22Rv1 (cell line): ENCODE measurements at regions not wholly inside any gene's neighbourhood (a gene's known extent, or its start where the extent isn't known, plus 50 kb on each side); places are given as distances from the start of the nearest gene placed in this dataset.
"Not testable (repeated sequence)": the region's sequence is repeated elsewhere in the genome, so short reads cannot be mapped to it uniquely, and the experiment has no call there.

Experiments
- H3K27ac ChIP-seq: fragments of 450-650 bp; 2 replicates; pipeline ENCODE4 v1.5.1; 2017
- ZFX ChIP-seq: fragments of 450-650 bp; IDR thresholded peaks from 2 replicates; pipeline ENCODE4 v1.6.1; 2017; ENCODE audit warnings: antibody characterized with exemption, borderline replicate concordance
- TF ChIP-seq, protein P1 (sequence below): fragments of 450-650 bp; IDR thresholded peaks from 2 replicates; pipeline ENCODE4 v1.5.1; 2017; ENCODE audit warnings: mild to moderate bottlenecking

DNA sequence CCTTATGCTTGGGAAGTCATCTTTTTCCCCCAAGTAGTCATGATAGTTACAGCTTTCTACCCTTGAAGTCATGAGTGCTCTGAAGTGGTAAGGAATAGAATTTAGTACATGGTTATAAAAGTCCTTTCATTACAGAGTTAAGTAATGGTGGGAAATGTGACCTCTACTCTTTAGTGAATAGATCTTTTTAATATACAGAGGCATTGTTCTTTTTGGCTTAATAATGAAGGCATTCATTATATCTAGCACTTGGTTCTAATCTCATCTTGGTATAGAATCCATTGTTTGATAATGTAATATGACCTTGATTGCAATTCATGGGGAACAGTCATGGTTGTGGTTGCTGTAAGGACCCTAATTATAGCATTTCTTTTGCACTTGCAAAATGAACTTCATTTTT is 125.0 kb upstream of the PRSS12 start:
- not testable (repeated sequence) for H3K27ac ChIP-seq

DNA sequence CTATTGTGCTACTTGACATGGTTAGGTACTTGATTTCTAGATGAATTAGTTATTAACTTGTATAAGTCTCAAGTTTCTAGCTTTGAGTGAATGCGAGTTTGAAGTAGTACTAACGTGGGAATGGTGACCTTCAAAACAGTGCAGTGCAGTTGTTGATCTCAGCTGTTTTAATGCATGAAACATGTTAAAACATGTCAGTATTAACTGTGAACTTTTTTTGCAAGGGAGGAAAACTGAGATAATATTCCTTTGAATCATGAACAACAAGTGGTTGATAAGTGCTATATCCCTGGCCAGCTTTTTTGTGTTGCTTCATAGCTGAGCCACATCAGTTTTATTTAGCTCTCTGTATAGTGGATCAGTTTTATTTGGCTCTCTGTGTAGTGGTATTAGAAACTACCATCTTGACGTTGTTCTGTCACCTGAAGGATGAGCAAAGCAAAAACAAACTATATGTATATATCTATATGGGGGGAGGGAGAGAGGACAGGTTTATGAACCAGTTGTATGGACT is 133.1 kb upstream of the PRSS12 start:
- not testable (repeated sequence) for H3K27ac ChIP-seq

DNA sequence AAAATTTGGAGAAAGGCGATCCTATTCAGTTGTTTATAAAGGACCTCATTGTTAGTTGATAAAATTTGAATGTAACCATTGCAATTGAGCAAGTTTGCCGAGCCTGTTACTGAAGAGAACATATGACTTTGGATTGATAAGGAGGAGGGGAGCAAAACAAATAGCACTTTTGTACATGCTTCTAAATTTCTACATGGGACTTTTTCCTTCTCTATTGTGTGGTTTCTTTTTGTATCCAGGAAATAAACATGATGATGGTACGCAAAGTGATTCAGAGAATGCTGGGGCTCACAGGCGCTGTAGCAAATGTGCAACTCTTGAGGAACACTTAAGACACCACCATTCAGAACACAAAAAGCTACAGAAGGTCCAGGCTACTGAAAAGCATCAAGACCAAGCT is 140.2 kb upstream of the PRSS12 start:
- H3K27ac ChIP-seq, result not testable (repeated sequence)

DNA sequence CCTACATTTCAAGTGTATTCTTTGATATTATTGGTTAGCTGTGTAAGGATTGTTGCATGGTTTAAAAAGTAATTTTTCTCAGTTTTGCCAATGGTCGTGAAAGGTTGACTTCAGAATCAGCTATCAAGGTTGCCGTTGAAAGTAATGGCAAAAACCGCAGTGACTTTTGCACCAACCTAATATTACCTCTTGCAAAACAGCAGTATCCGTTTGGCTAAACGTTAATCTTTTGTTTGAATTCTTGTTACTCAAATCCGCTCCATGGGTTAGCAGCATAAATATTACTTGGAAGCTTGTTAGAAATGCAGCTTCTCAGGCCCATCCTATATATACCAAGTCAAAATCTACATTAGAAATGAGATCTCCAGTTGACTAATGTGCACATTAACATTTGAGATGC is 141.6 kb upstream of the PRSS12 start:
- not testable (repeated sequence) for H3K27ac ChIP-seq

DNA sequence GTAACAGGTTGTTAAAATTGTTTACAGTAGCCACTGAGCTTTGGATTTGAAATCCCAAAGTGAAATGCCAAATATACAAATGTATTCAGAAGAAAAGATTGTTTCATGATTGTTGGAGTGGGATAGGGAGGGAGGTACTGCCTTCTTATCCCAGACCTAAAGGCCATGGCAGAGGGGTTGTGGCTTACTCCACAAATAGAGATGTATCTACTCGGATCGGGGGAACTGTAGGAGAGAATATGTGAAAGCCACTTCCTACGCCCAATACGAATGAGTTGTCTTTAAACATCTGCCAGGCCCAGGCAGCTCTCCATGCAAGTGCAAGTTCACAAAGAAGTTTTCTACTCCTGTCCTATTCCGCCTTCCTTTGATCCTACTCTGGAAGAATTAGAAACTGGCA is 150.2 kb upstream of the PRSS12 start:
- not testable (repeated sequence) for H3K27ac ChIP-seq

DNA sequence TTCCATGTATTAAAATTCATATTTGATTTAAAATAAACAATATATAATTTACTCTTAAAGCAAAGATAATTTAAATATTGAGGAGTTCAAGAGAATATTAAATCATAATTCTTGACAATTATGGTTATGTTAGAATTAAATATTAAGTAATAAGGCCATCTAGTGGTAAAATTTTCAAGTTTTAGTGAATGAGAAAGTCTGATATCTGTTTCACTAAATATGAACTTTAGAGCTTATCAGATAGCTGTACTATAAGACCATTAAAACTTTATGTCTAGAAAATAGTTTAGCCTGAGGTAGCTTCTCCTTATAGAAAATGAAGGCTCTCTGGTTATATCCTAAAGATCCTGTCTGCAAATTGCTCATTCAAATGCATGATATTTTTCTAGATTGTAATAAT is 152.1 kb upstream of the PRSS12 start:
- H3K27ac ChIP-seq, result not testable (repeated sequence)

DNA sequence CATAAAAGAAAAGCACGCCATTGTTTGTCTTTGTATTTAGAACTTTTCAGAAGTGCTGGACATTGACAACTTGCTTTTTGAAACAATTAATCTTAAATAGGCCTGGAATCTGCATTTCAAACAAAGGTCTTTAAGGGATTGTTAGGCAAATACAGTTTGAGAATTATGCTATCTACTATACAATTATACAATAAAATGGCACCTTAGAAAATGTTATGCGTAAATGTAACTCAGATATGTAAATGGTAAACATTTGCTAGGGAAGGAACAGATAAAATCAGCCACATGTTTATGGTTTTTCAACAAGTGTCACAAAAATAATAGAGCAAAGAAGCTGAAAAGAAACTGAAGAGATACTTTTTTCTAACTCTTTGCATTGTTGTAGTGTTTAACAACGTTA is 152.7 kb upstream of the PRSS12 start:
- H3K27ac ChIP-seq, result not testable (repeated sequence)

DNA sequence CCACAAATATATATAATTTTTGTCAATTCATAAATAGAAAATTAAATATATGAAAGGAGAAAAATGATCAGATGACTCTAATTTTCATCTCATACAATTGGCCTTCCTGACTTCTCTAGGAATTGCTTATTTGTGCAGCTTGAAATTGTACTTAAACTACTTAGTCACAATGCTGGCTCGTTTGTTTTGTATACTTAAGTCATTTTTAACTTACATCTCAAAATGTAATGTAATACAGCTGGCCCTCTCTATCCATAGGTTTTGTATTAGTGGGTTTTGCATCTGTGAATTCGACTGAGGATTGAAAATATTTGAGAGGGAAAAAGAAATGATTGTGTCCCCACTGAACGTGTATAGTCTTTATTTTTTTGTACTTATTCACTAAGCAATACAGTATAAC is 160.1 kb upstream of the PRSS12 start:
- H3K27ac ChIP-seq, result not testable (repeated sequence)

DNA sequence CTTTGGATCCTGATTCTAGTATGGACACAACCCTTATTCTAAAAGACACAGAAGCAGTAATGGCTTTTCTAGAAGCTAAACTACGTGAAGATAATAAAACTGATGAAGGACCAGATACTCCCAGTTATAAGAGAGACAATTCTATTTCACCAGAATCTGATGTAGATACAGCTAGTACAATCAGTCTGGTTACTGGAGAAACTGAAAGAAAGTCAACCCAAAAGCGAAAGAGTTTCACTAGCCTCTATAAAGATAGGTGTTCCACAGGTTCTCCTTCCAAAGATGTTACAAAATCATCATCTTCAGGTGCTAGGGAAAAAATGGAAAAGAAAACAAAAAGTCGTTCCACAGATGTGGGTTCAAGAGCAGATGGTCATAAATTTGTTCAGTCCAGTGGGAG is 161.5 kb upstream of the PRSS12 start:
- not testable (repeated sequence) for H3K27ac ChIP-seq

DNA sequence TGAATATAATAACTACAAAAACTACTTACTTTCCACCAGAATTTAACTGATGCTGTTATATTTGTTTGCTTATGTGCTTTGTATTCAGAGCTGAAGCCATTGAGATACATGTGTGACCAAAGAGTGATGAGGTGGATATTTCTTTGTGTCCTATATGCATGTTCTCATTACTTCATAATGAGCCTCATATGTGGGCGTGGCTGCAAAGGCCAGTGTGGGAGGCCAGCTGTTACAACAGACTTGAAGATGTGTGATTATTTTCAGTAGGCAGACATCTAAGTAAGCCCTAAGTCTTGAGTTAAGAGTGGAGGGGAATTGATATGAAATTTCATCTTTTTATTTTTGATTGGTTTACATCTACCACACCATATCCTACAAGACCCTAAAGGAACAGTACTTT is 163.3 kb upstream of the PRSS12 start:
- not testable (repeated sequence) for H3K27ac ChIP-seq

DNA sequence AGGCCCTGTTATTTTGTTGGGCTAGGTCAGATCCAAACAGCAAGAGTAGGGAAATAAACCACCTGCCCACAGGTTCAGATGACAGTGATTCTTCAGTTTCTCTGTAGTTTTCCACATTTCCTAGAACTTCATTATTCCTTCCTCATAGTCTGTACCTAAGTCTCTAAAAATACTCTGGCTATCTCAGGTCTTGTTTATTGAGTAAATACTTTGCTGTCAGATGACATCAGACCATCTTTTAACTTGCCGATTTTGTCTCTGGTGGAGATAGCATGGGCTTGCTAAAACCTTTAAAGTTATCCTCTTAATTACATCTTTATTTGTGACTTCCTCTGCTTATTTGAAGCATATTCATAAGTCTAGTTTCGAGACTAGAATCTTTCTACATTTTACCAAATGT is 155.1 kb upstream of the METTL14 start:
- H3K27ac ChIP-seq, result not testable (repeated sequence)

DNA sequence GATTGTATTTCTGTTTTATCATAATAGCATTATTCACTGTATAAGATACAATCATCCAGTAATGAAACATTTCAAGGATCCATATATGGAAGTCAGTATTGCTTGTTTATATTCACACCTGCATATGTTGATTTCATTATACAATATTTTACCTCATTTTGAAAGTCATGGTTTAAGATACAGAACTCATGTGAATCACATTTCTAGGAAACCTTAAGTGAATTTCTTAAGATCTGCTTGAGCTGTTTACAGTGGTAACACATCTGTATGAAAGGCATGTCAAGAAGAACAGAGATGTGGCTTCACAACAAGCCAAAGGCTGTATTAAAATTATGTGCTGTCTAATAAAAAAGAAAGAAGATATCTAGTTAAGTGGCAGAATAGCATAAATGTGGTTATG is 153.2 kb upstream of the METTL14 start:
- H3K27ac ChIP-seq, result not testable (repeated sequence)

DNA sequence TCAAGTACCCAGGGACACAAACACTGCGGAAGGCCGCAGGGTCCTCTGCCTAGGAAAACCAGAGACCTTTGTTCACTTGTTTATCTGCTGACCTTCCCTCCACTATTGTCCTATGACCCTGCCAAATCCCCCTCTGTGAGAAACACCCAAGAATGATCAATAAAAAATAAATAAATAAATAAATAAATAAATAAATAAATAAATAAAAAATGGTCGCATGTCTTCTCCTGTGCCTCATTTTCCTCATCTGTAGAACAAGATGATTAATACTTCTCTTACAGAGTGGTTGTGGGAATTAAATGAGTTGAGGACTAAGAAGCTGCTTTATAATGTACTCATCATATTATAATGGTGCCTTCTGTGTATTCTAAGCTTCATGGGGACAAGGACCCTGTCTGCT is 149.4 kb upstream of the METTL14 start:
- H3K27ac ChIP-seq, result not testable (repeated sequence)

DNA sequence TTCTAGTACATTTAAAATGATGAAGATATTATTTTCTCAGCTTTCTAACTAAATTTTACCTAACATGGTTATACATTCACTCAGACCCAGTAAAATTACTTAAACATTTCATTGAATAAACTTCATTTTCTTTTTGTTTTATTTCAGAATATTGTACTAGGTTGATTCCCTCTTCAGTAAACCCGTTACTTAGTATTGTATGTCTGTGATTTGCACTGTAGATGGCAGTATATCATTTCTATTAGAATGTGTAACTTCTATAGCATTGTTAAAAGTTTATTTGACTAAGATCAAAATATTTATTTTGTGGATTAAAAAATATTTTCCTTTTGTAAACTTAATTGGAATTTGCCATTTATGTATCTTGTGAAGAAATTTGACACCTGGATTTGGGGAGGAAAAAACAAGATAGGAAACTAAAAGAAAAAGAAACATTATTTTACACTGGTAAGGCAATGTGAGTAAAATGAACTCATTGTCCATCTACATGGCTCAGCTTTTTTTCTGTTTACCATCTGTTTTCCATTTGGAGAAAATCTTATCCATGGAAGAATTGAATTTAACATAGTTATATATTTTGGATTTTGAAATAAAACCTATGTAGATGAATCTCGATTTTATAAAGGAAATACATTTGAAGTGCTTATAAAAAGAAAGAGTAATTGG is 145.6 kb upstream of the METTL14 start:
- TF ChIP-seq, protein P1, sequence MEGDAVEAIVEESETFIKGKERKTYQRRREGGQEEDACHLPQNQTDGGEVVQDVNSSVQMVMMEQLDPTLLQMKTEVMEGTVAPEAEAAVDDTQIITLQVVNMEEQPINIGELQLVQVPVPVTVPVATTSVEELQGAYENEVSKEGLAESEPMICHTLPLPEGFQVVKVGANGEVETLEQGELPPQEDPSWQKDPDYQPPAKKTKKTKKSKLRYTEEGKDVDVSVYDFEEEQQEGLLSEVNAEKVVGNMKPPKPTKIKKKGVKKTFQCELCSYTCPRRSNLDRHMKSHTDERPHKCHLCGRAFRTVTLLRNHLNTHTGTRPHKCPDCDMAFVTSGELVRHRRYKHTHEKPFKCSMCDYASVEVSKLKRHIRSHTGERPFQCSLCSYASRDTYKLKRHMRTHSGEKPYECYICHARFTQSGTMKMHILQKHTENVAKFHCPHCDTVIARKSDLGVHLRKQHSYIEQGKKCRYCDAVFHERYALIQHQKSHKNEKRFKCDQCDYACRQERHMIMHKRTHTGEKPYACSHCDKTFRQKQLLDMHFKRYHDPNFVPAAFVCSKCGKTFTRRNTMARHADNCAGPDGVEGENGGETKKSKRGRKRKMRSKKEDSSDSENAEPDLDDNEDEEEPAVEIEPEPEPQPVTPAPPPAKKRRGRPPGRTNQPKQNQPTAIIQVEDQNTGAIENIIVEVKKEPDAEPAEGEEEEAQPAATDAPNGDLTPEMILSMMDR, result peak; percentile 48
- not testable (repeated sequence) for H3K27ac ChIP-seq

DNA sequence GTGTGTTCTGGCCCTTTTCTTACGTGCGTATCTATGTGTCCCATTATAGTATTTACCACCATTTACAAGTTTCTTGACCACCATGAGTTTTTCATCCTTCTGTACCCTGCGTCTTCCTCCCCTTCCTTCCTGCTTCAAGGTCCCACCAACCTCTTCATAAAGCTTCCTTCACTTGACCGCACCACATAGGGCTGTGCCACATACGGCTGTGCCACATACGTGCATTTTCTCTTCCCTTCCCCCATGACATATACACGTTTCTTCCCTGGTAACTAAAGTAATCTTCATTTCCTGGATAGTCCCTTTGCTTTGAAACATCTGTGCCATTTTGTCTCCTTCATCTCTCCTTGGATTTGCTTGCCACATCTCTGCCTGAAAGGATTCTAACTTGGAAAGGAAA is 128.6 kb upstream of the METTL14 start:
- not testable (repeated sequence) for H3K27ac ChIP-seq

DNA sequence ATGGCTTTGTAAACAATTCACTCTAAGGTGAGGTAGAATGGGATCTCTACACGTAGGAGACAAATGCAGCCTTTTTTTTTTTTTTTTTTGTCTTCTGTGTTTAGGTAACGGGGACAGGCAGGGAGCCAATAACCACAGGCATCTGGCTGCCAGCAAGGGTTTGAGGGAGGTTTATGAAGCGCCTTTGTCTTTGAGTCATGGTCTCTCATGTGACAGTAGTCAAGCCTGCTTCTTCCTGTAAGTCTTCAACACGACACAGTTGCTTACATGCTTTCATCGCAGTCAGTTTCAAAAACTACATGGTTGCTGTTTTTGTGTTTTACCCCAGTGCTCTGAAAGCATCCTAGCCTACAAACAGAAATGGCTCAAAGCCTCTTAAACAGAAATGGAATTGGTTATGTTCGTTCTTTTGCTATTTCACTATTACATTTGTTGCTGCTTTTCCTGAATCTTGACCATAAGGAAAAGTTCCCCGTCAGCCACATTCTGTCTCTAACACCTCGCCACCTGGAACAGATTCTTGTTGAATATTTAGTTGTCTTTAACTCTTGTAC is 127.8 kb upstream of the METTL14 start:
- TF ChIP-seq, protein P1, result no peak
- no peak for TF ChIP-seq ZFX
- H3K27ac ChIP-seq, result no peak overlapping the region

DNA sequence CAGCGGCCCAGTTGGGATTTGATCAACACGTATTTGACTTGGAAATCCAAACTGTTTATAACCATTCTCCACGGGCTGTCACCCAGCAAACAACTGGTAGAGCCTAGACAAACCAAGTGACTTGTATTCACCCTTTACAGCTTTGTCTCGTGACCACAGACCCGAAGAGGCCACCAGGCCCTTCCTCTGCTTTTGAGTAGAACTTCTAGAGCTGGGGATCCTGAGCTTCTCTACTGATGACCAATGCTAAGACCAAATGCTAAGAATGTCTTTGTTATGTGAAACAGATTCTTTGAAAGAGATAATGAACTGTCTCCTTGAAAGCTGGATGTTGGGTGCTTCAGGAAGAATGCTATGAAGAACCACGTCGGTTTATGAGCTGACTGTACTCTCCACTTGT is 127.0 kb upstream of the METTL14 start:
- H3K27ac ChIP-seq, result not testable (repeated sequence)

DNA sequence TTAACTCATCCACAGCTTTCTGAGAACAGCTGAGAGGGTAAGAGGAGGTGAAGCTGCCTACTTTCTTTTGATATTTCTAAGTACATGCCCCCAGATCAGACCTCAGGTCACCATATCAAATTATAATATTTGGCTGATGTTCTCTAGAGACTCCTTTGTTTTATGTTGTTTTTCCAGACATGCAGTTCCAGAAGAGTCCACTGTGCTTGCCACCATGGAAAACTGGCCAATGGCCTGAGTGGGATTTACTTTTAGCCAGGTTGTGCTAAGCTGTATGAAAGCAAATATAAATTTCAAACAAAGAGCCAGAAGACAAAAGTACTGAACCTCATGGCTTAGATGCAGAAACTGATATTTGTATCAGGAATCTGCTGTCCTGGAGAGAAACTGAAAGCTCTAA is 123.6 kb upstream of the METTL14 start:
- not testable (repeated sequence) for H3K27ac ChIP-seq

DNA sequence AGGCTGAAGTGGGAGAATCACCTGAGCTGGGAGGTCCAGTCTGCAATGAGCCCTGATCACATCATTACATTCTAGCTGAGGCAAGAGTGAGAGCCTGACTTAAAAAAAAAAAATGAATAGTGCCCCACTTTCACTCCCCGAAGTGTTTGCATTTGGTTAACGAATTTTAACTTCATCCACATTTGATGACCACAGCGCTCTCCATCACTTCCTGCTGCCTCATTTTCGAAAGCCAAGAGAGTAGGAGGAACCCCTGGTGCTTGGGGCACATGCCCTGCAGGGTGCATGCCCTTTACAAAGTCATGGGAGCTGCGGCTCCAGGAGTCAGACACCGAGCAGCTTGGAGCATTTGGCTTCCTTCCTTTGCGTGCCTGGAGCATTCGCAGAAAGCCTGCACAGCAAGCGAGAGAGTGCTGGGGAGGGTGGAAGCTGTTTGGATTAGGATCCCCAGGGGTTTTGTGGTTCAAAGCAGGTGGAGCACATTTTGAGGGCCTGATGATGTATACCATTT is 119.1 kb upstream of the METTL14 start:
- H3K27ac ChIP-seq, result not testable (repeated sequence)

DNA sequence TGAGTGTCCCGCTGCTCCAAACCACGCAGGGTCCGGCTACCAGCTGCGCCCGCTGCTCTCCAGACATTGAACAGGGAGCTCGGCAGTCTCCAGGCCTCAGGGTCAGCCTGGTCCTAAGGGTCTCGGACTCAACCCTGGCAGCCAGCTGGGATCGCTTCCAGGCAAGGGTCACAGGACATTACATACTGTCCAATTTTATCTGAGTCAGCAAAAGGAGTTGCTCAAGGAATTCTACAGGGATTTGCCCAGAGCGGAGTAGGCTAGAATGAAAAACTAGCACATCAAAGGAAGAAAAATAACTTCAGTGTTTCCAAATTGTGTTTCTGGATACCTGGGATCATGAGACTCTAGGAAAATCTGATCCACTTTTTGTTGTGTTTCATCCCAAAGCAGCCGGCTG is 112.2 kb upstream of the METTL14 start:
- H3K27ac ChIP-seq, result not testable (repeated sequence)
